HCT116 (cell line): ENCODE measurements at regions not wholly inside any gene's neighbourhood (a gene's known extent, or its start where the extent isn't known, plus 50 kb on each side); places are given as distances from the start of the nearest gene placed in this dataset.

Experiments used
- CEBPB ChIP-seq: IDR thresholded peaks from 2 replicates; pipeline ENCODE4 v1.6.1; 2012; ENCODE audit warnings: low read depth
- CTCF ChIP-seq, 3 experiments: fragments of 200-600 bp in 1 of 3; sonication (generic) in 1 of 3; IDR thresholded peaks in 2 of 3; conservative IDR thresholded peaks in 1 of 3; 2 replicates each; pipeline ENCODE4 v1.5.1; 2012 to 2017; ENCODE audit warnings: low read depth in 2 of 3, low read length in 2 of 3, antibody characterized with exemption in 1 of 3, borderline replicate concordance in 1 of 3, control low read depth in 1 of 3, mild to moderate bottlenecking in 1 of 3, mixed read lengths in 1 of 3, mixed run types in 1 of 3, moderate library complexity in 1 of 3; ENCODE audit not compliant: insufficient read depth in 1 of 3
- ELF1 ChIP-seq: IDR thresholded peaks from 2 replicates; pipeline ENCODE4 v1.6.1; 2012; ENCODE audit warnings: low read depth, borderline replicate concordance
- EZH2 ChIP-seq: fragments of 200-600 bp; sonication (generic); IDR thresholded peaks from 2 replicates; pipeline ENCODE4 v1.6.1; 2017; ENCODE audit warnings: antibody characterized with exemption, mixed run types
- RAD21 ChIP-seq: IDR thresholded peaks from 2 replicates; pipeline ENCODE4 v1.6.1; 2012; ENCODE audit warnings: low read depth, mild to moderate bottlenecking

- TF ChIP-seq CTCF (IDR thresholded peaks at IDR 0.05 in 2 of 3, conservative IDR thresholded peaks at IDR 0.05 in 1 of 3; ENCODE audit: borderline replicate concordance in 1 of 3, insufficient read depth in 1 of 3, low read depth in 2 of 3, low read length in 2 of 3) (no peak), EZH2 (no peak), ELF1 (no peak), CEBPB (no peak), RAD21 (no peak)
Measured at GRCh38 chr4:119733431-119733830, 104.8 kb upstream of the PDE5A start.
